K562 (cell line): ENCODE measurements at regions not wholly inside any gene's neighbourhood (a gene's known extent, or its start where the extent isn't known, plus 50 kb on each side); places are given as distances from the start of the nearest gene placed in this dataset.
A peak's percentile ranks its signal among the peaks of the same experiment; 100 is the strongest.

Experiments used
- C11orf30 ChIP-seq: fragments of 450-650 bp; IDR thresholded peaks from 2 replicates; pipeline ENCODE4 v1.6.1; 2016; ENCODE audit warnings: low read depth, mild to moderate bottlenecking
- FOXP4 ChIP-seq: sonication (generic); formaldehyde crosslinking; IDR thresholded peaks from 2 replicates; pipeline ENCODE4 v1.8.0; 2022; ENCODE audit warnings: mild to moderate bottlenecking, missing genetic modification reagents, borderline replicate concordance
- JUND ChIP-seq, 2 experiments: IDR thresholded peaks; 2 replicates in 1 of 2; 3 replicates in 1 of 2; pipeline ENCODE4 v1.6.1; 2011; ENCODE audit warnings: borderline replicate concordance in 2 of 2, low read depth in 2 of 2, low read length in 2 of 2, improper control_type of control experiment in 1 of 2, missing biosample characterization in 1 of 2, missing genetic modification characterization in 1 of 2, missing genetic modification reagents in 1 of 2
- KAT2B ChIP-seq: IDR thresholded peaks from one replicate; pipeline ENCODE4 v1.6.1; 2012; ENCODE audit warnings: low read depth, mild to moderate bottlenecking, control low read depth, inconsistent platforms, low read length, moderate library complexity
- MAFK ChIP-seq: IDR thresholded peaks from 2 replicates; pipeline ENCODE4 v1.6.1; 2011; ENCODE audit warnings: low read length, improper control_type of control experiment
- RB1 ChIP-seq: fragments of 450-650 bp; IDR thresholded peaks from 2 replicates; pipeline ENCODE4 v1.6.1; 2017; ENCODE audit warnings: low read depth, mild to moderate bottlenecking
- STAG1 ChIP-seq: sonication (generic); formaldehyde crosslinking; IDR thresholded peaks from 2 replicates; pipeline ENCODE4 v1.5.0; 2020; ENCODE audit warnings: missing genetic modification reagents, borderline replicate concordance
- TEAD4 ChIP-seq, 2 experiments: sonication (generic) in 1 of 2; formaldehyde crosslinking in 1 of 2; IDR thresholded peaks; 2 replicates each; pipeline versions ENCODE4 v1.6.1 to v1.8.0; 2012 to 2022; ENCODE audit warnings: borderline replicate concordance in 1 of 2, inconsistent platforms in 1 of 2, low read length in 1 of 2, mild to moderate bottlenecking in 1 of 2, missing genetic modification reagents in 1 of 2
- YY1 ChIP-seq, 3 experiments: IDR thresholded peaks; 2 replicates each; pipeline ENCODE4 v1.6.1; 2011; ENCODE audit warnings: low read length in 2 of 3, mild to moderate bottlenecking in 2 of 3, moderate library complexity in 2 of 3, borderline replicate concordance in 1 of 3, control low read depth in 1 of 3, low read depth in 1 of 3; ENCODE audit not compliant: insufficient read depth in 3 of 3, insufficient replicate concordance in 2 of 3, control insufficient read depth in 1 of 3, insufficient read length in 1 of 3; ENCODE audit errors: extremely low read depth in 1 of 3
- ZNF395 ChIP-seq: fragments of 200-800 bp; sonication (Bioruptor generic); IDR thresholded peaks from 2 replicates; pipeline ENCODE4 v1.6.1; 2017; ENCODE audit warnings: missing genetic modification characterization, missing compliant biosample characterization
- ZNF766 ChIP-seq: fragments of 200-800 bp; sonication (Bioruptor generic); conservative IDR thresholded peaks from 2 replicates; pipeline ENCODE4 v1.6.1; 2016; ENCODE audit warnings: missing genetic modification characterization, missing compliant biosample characterization
- TF ChIP-seq, protein P1 (sequence below): sonication (generic); formaldehyde crosslinking; IDR thresholded peaks from 2 replicates; pipeline ENCODE4 v1.9.0; 2022; ENCODE audit warnings: mild to moderate bottlenecking, missing genetic modification reagents
- TF ChIP-seq, protein P2 (sequence below): fragments of 250-450 bp; sonication (Bioruptor Pico); IDR thresholded peaks from 2 replicates; pipeline ENCODE4 v1.4.0; 2020; ENCODE audit warnings: mild to moderate bottlenecking, moderate library complexity
- TF ChIP-seq, protein P3 (sequence below): fragments of 450-650 bp; conservative IDR thresholded peaks from 2 replicates; pipeline ENCODE4 v1.6.1; 2016; ENCODE audit warnings: missing genetic modification characterization, low read depth, mild to moderate bottlenecking, control low read depth, missing compliant biosample characterization

DNA sequence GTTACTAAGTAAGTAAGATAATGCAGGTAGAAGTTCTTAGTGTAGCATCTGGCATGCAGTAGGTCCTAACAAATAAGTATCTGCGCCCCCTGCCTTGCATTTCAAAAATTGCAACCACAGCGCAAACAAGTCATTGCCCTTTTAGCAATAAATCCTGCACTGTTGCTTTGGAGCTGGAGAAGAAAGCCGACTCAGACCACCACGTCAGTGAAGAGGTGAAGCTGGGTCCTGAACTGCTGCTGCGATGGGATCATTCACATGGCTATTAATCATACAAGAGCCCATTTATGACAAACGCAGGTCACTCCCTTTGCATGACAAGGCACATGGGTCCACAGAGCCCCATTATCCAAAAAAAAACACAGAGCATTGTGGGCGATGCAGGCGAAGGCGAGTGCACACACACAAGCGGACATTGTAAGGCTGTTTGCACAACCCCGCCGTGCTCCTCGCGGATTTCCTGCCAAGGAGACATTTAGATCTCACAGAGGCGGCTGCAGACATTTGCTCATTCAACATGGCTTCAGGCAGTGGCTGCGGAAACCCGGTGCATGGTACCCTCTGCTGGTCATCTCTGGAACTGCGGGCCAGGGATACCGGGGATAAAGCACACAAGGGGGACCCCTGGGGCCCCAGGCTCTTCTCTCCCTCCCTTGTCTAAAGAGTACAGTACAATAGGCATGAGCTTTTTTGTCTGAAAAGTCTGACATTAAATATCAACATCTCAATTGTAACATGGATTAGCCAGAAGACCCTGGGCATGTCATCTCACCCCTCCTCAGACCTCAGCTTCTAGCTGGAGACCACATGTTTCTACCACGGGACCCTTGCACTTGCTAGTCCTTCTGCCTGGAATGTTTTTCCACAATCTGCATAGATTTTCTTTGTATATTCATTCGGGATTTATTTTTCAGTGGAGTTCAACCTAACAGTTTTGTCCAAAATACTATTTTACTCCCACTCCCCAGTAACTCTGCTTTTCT is 56.7 kb downstream of the CYRIA start (continued):
- TF ChIP-seq FOXP4 (CRISPR knock-in tag) = no peak
- TF ChIP-seq KAT2B = no peak
- no peak for TF ChIP-seq ZNF766 (CRISPR knock-in tag)
- TF ChIP-seq STAG1 = peak; percentile 74; the same call in 1 of the 2 replicates
- TF ChIP-seq, protein P1, sequence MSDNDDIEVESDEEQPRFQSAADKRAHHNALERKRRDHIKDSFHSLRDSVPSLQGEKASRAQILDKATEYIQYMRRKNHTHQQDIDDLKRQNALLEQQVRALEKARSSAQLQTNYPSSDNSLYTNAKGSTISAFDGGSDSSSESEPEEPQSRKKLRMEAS (CRISPR knock-in tag) = peak; percentile 60
- TF ChIP-seq MAFK = peak; percentile 53; the same call in 1 of the 2 replicates
- TF ChIP-seq, protein P2, sequence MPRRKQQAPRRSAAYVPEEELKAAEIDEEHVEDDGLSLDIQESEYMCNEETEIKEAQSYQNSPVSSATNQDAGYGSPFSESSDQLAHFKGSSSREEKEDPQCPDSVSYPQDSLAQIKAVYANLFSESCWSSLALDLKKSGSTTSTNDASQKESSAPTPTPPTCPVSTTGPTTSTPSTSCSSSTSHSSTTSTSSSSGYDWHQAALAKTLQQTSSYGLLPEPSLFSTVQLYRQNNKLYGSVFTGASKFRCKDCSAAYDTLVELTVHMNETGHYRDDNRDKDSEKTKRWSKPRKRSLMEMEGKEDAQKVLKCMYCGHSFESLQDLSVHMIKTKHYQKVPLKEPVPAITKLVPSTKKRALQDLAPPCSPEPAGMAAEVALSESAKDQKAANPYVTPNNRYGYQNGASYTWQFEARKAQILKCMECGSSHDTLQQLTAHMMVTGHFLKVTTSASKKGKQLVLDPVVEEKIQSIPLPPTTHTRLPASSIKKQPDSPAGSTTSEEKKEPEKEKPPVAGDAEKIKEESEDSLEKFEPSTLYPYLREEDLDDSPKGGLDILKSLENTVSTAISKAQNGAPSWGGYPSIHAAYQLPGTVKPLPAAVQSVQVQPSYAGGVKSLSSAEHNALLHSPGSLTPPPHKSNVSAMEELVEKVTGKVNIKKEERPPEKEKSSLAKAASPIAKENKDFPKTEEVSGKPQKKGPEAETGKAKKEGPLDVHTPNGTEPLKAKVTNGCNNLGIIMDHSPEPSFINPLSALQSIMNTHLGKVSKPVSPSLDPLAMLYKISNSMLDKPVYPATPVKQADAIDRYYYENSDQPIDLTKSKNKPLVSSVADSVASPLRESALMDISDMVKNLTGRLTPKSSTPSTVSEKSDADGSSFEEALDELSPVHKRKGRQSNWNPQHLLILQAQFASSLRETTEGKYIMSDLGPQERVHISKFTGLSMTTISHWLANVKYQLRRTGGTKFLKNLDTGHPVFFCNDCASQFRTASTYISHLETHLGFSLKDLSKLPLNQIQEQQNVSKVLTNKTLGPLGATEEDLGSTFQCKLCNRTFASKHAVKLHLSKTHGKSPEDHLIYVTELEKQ (CRISPR knock-in tag) = no peak
- TF ChIP-seq RB1 = 0 out of 2 replicates have a peak, but pooled peaks have one; percentile 59
- peak; percentile 83 for TF ChIP-seq C11orf30
- TF ChIP-seq, protein P3, sequence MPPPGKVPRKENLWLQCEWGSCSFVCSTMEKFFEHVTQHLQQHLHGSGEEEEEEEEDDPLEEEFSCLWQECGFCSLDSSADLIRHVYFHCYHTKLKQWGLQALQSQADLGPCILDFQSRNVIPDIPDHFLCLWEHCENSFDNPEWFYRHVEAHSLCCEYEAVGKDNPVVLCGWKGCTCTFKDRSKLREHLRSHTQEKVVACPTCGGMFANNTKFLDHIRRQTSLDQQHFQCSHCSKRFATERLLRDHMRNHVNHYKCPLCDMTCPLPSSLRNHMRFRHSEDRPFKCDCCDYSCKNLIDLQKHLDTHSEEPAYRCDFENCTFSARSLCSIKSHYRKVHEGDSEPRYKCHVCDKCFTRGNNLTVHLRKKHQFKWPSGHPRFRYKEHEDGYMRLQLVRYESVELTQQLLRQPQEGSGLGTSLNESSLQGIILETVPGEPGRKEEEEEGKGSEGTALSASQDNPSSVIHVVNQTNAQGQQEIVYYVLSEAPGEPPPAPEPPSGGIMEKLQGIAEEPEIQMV (tag) = no peak
- peak; percentile 23 for TF ChIP-seq TEAD4 (IDR thresholded peaks at IDR 0.05; ENCODE audit: low read length)
- TF ChIP-seq TEAD4 (CRISPR knock-in tag; IDR thresholded peaks at IDR 0.05; ENCODE audit: borderline replicate concordance) = no peak
- no peak for TF ChIP-seq ZNF395 (CRISPR knock-in tag)
- peak; percentile 9; the same call in 1 of the 2 replicates for TF ChIP-seq JUND (IDR thresholded peaks at IDR 0.05; ENCODE audit: borderline replicate concordance, low read depth, low read length)
- no peak for TF ChIP-seq JUND (tag; IDR thresholded peaks at IDR 0.05; ENCODE audit: borderline replicate concordance, low read depth, low read length)
- peak; percentile 30 to 92 (median 88) for TF ChIP-seq YY1 (IDR thresholded peaks at IDR 0.05; ENCODE audit: borderline replicate concordance in 1 of 3, control insufficient read depth in 1 of 3, extremely low read depth in 1 of 3, insufficient read depth in 3 of 3, insufficient read length in 1 of 3, insufficient replicate concordance in 2 of 3, low read depth in 1 of 3, low read length in 2 of 3)
